ENCODE measurements at regions not wholly inside any gene's neighbourhood (a gene's known extent, or its start where the extent isn't known, plus 50 kb on each side); places are given as distances from the start of the nearest gene placed in this dataset.

DNA sequence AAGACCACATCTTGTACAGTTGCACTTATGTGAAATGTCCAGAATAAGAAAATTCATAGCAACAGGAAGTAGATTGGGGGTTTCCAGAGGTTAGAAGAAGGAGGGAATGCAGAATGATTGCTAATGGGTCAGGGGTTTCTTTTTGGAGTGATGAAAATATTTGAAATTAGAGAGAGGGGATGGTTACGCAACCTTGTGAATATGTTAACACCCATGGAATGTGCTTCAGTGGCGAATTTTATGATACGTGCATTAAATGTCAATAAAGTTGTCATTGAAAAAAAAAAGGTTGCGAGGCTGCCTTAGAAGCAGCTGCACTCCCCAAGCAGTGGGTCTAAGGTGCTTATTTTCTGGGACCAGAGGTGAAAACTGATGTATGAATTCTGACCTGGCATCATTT, 64.4 kb upstream of the SUB1 start:
- H3K9me3 ChIP-seq (ENCODE audit: control insufficient read depth in 4 of 4, low read length in 3 of 4): no peaks in the 10 kb centered on the region
- no peaks in the 10 kb centered on the region for H3K36me3 ChIP-seq (ENCODE audit: control insufficient read depth in 4 of 4, insufficient read depth in 3 of 4, low read depth in 1 of 4, low read length in 3 of 4)
- DNase-seq (ENCODE audit: low spot score): no peak
- peaks cover 0 to 4% (median 0%) of the 10 kb centered on the region in 4 donors for H3K27me3 ChIP-seq (ENCODE audit: control insufficient read depth in 4 of 4, insufficient read depth in 4 of 4, low read length in 3 of 4)
- no peak overlapping the region for H3K27ac ChIP-seq (ENCODE audit: low read depth in 1 of 2, low read length in 2 of 2)
- no peaks in the 10 kb centered on the region for H3K4me1 ChIP-seq (ENCODE audit: control insufficient read depth in 4 of 4, insufficient read depth in 4 of 4, low read length in 3 of 4)
- TF ChIP-seq FOXA2 (IDR thresholded peaks at IDR 0.05) (no peak), TAF1 (conservative IDR thresholded peaks at IDR 0.05) (no peak), NR2F2 (IDR thresholded peaks at IDR 0.05) (no peak), EGR1 (IDR thresholded peaks at IDR 0.05; ENCODE audit: low read depth in 2 of 2) (no peak), FOXA1 (IDR thresholded peaks at IDR 0.05) (no peak), RXRA (IDR thresholded peaks at IDR 0.05) (no peak), YY1 (IDR thresholded peaks at IDR 0.05) (no peak), SP1 (IDR thresholded peaks at IDR 0.05) (no peak), HNF4A (conservative IDR thresholded peaks at IDR 0.05) (no peak), HNF4G (IDR thresholded peaks at IDR 0.05) (no peak), JUND (IDR thresholded peaks at IDR 0.05) (no peak), GABPA (IDR thresholded peaks at IDR 0.05 in 1 of 2, conservative IDR thresholded peaks at IDR 0.05 in 1 of 2) (no peak)
- TF ChIP-seq, protein P1, sequence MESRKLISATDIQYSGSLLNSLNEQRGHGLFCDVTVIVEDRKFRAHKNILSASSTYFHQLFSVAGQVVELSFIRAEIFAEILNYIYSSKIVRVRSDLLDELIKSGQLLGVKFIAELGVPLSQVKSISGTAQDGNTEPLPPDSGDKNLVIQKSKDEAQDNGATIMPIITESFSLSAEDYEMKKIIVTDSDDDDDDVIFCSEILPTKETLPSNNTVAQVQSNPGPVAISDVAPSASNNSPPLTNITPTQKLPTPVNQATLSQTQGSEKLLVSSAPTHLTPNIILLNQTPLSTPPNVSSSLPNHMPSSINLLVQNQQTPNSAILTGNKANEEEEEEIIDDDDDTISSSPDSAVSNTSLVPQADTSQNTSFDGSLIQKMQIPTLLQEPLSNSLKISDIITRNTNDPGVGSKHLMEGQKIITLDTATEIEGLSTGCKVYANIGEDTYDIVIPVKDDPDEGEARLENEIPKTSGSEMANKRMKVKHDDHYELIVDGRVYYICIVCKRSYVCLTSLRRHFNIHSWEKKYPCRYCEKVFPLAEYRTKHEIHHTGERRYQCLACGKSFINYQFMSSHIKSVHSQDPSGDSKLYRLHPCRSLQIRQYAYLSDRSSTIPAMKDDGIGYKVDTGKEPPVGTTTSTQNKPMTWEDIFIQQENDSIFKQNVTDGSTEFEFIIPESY (IDR thresholded peaks at IDR 0.05): no peak
- TF ChIP-seq, protein P2, sequence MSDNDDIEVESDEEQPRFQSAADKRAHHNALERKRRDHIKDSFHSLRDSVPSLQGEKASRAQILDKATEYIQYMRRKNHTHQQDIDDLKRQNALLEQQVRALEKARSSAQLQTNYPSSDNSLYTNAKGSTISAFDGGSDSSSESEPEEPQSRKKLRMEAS (IDR thresholded peaks at IDR 0.05): no peak
- TF ChIP-seq, protein P3, sequence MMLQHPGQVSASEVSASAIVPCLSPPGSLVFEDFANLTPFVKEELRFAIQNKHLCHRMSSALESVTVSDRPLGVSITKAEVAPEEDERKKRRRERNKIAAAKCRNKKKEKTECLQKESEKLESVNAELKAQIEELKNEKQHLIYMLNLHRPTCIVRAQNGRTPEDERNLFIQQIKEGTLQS (IDR thresholded peaks at IDR 0.05): no peak
- TF ChIP-seq, protein P4, sequence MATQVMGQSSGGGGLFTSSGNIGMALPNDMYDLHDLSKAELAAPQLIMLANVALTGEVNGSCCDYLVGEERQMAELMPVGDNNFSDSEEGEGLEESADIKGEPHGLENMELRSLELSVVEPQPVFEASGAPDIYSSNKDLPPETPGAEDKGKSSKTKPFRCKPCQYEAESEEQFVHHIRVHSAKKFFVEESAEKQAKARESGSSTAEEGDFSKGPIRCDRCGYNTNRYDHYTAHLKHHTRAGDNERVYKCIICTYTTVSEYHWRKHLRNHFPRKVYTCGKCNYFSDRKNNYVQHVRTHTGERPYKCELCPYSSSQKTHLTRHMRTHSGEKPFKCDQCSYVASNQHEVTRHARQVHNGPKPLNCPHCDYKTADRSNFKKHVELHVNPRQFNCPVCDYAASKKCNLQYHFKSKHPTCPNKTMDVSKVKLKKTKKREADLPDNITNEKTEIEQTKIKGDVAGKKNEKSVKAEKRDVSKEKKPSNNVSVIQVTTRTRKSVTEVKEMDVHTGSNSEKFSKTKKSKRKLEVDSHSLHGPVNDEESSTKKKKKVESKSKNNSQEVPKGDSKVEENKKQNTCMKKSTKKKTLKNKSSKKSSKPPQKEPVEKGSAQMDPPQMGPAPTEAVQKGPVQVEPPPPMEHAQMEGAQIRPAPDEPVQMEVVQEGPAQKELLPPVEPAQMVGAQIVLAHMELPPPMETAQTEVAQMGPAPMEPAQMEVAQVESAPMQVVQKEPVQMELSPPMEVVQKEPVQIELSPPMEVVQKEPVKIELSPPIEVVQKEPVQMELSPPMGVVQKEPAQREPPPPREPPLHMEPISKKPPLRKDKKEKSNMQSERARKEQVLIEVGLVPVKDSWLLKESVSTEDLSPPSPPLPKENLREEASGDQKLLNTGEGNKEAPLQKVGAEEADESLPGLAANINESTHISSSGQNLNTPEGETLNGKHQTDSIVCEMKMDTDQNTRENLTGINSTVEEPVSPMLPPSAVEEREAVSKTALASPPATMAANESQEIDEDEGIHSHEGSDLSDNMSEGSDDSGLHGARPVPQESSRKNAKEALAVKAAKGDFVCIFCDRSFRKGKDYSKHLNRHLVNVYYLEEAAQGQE (IDR thresholded peaks at IDR 0.05): no peak
- TF ChIP-seq, protein P5, sequence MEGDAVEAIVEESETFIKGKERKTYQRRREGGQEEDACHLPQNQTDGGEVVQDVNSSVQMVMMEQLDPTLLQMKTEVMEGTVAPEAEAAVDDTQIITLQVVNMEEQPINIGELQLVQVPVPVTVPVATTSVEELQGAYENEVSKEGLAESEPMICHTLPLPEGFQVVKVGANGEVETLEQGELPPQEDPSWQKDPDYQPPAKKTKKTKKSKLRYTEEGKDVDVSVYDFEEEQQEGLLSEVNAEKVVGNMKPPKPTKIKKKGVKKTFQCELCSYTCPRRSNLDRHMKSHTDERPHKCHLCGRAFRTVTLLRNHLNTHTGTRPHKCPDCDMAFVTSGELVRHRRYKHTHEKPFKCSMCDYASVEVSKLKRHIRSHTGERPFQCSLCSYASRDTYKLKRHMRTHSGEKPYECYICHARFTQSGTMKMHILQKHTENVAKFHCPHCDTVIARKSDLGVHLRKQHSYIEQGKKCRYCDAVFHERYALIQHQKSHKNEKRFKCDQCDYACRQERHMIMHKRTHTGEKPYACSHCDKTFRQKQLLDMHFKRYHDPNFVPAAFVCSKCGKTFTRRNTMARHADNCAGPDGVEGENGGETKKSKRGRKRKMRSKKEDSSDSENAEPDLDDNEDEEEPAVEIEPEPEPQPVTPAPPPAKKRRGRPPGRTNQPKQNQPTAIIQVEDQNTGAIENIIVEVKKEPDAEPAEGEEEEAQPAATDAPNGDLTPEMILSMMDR (IDR thresholded peaks at IDR 0.05; ENCODE audit: low read depth, low read length, missing input control): no peak
- H3K4me3 ChIP-seq (ENCODE audit: low read depth in 1 of 3, low read length in 3 of 3): no peak overlapping the region
- WGBS: 85% methylated on average over 4 of the region's 4 CpGs
- H3K9ac ChIP-seq (ENCODE audit: low read depth in 1 of 2, low read length in 2 of 2): no peak overlapping the region

DNA sequence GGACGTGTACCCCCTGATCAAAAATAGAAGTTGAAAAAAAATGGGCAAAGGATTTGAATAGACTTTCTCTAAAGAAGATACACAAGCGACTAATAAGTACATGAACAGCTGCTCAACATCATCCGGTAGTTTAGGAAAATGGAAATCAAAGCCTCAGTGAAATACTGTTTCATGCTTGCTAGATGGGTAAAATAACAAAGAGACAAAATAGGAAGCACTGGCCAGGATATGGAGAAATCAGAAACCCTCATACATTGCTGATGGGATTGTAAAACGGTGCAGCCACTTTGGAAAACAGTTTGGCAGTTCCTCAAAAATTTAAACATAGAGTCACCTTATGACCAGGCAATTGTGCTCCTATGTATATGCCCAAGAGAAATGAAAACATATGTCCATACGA, 65.0 kb upstream of the SUB1 start:
- Histone ChIP-seq H3K4me3 (ENCODE audit: low read depth in 1 of 3, low read length in 3 of 3) (no peak overlapping the region), H3K27ac (ENCODE audit: low read depth in 1 of 2, low read length in 2 of 2) (no peak overlapping the region), H3K36me3 (ENCODE audit: control insufficient read depth in 4 of 4, insufficient read depth in 3 of 4, low read depth in 1 of 4, low read length in 3 of 4) (no peaks in the 10 kb centered on the region), H3K4me1 (ENCODE audit: control insufficient read depth in 4 of 4, insufficient read depth in 4 of 4, low read length in 3 of 4) (no peaks in the 10 kb centered on the region), H3K9ac (ENCODE audit: low read depth in 1 of 2, low read length in 2 of 2) (no peak overlapping the region), H3K9me3 (ENCODE audit: control insufficient read depth in 4 of 4, low read length in 3 of 4) (no peaks in the 10 kb centered on the region), H3K27me3 (ENCODE audit: control insufficient read depth in 4 of 4, insufficient read depth in 4 of 4, low read length in 3 of 4) (peaks cover 0 to 4% (median 0%) of the 10 kb centered on the region in 4 donors)
- DNase-seq (ENCODE audit: low spot score): no peak
- TF ChIP-seq, protein P4 (IDR thresholded peaks at IDR 0.05): no peak
- TF ChIP-seq, protein P3 (IDR thresholded peaks at IDR 0.05): no peak
- TF ChIP-seq, protein P1 (IDR thresholded peaks at IDR 0.05): no peak
- no peak for TF ChIP-seq EGR1 (IDR thresholded peaks at IDR 0.05; ENCODE audit: low read depth in 2 of 2)
- WGBS: 42% methylated on average over 5 of the region's 5 CpGs

Measured in liver (tissue), 8 donors.